Activated effector memory CD4-positive, alpha-beta T cell treated with anti-CD3 and anti-CD28 coated beads, Interleukin-2, amount 50 U/mL, for 16 hours (primary cell): ENCODE measurements at regions not wholly inside any gene's neighbourhood (a gene's known extent, or its start where the extent isn't known, plus 50 kb on each side); places are given as distances from the start of the nearest gene placed in this dataset.
"Not testable (repeated sequence)": the region's sequence is repeated elsewhere in the genome, so short reads cannot be mapped to it uniquely, and the experiment has no call there.

ENCODE experiments used
- DNase-seq: peaks from one replicate; pipeline ENCODE4 v3.0.0-alpha.2; 2020

DNA sequence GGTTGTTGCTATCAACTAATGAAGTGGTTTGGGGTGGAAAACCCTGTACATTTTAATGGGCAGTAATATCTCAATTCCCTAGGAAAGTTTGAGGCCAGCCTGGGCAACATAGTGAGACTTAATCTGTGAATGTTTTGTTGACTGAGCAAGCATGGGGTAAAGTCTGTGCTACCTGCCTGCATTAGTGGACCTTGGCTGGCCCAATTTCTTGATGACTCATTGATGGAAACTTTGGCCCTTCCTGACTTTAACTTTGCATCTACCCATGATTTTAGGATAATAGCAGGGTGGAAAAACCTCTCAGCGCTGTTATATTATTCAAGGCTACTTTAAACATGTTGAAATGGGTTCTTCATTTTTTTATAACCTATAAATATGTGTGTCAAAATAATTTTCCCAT is 389.4 kb upstream of the RORB start:
- no peak for DNase-seq

GRCh38 chr9:74115976-74116375 is 381.2 kb upstream of the RORB start:
- no peak for DNase-seq

- DNase-seq: no peak
Measured at GRCh38 chr9:74117151-74117550, 380.0 kb upstream of the RORB start.

DNA sequence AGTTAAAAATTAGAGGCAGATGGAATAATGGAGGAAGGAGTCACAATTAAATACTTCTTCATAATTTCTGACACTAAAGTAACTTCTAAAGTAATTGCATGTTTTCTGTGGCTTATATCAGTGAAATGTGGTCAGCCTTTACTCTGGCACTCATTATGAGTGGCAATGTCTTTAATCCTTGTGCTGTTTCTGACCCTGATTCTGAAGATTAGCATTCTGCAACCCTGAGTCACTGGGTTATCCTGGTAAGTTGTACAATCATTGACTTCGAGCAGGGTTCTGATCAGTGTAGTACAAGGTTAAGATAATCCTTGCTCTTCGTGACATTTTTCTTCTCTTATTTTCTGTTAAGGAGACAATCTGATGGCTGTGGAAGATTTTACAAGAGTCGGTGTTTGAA is 379.4 kb upstream of the RORB start:
- DNase-seq: no peak

DNA sequence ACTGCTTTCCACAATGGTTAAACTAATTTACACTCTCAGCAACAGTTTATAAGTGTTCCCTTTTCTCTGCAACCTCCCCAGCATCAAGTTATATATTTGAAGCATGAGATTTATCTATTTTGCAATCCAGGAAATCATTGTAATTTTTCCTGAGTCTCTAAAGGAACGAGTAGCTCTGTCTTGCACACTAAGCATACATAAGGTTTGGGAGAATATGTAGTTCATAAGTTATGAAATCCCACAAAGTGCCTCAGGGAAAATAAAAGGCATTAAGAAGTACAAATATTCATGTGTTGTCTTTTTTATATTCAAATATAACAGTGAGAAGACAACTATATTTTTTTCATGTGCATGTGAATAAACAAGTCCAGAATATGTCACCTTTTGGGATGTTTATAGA is 377.1 kb upstream of the RORB start:
- no peak for DNase-seq

DNA sequence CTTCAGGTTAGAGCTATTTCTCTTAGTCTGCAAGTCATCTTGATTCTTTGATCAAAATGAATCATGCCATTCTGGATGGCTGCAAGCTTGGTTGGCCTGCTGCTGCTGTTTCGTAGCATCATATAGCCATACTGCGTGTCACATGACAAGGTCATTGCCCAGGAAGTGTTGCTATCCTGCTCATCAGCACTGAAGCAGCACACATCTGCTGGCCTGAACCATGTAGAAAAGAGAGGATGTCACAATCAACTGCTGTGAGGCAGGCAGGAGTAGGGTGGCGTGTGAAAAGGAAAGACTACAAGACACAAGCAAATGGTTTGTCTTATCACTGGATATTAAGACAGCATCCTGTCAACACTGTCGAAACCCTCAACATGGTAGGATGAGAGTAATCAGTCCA is 376.7 kb upstream of the RORB start:
- DNase-seq: no peak

- no peak for DNase-seq
Measured at GRCh38 chr9:74122216-74122615, 374.9 kb upstream of the RORB start.

DNA sequence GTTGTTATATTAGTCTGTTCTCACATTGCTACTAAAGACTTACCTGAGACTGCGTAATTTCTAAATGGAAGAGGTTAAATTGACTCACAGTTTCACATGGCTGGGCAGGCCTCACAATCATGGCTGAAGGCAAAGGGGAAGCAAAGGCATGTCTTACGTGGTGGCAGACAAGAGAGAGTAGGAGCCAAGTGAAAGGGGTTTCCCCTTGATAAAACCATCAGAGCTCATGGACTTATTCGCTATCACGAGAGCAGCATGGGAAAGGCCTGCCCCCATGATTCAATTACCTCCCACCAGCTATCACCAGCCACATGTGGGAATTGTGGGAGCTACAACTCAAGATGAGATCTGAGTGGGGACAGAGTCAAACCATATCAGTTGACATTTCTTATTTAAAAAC is 374.5 kb upstream of the RORB start:
- DNase-seq: peak; percentile 47

- DNase-seq: no peak
Measured at GRCh38 chr9:74125941-74126340, 371.2 kb upstream of the RORB start.

GRCh38 chr9:74132986-74133385 is 364.1 kb upstream of the RORB start:
- peak; percentile 33 for DNase-seq

- no peak for DNase-seq
Measured at GRCh38 chr9:74133921-74134320, 363.2 kb upstream of the RORB start.

GRCh38 chr9:74138182-74138581 is 359.0 kb upstream of the RORB start:
- no peak for DNase-seq

- DNase-seq: no peak
Measured at GRCh38 chr9:74140141-74140540, 357.0 kb upstream of the RORB start.

GRCh38 chr9:74147906-74148305 is 349.2 kb upstream of the RORB start:
- DNase-seq: no peak

DNA sequence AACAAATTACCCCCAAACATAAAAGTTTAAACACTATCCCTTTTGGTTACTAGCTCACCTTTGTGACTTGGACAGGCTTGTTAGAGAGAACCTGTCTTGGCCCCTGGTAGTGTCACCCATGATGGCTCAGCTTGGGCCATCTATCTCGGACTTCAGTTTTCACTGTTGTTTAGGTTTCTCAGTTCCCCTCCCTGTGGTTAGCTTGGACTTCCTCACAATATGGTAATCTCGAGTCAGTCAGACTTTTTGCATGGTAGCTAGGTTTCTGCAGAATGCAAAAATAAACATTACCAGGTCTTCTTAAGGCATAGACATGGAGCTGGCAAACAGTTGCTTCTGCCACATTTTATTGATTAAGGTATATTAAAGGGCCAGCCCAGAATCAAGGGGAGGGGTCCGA is 324.3 kb upstream of the RORB start:
- DNase-seq: no peak

DNA sequence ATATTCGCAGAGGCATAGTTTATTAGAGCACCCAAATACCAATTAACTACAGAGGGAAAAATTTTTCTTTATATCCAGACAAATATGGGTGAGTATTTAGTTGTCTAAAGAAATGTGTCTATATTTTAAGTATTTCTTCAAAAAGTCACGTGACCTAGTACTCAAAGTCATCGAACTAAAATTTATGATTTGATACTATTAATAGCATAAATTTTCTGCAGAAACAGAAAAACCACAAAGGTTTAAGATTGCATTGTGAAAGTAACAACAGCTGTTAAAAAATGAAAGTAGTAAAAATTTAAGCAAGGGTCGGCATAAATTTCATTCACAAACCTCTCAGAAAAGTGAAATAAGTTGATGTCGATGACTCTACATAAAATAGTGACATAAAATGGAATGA is 323.9 kb upstream of the RORB start:
- DNase-seq: no peak

GRCh38 chr9:74197771-74198170 is 299.4 kb upstream of the RORB start:
- DNase-seq: not testable (repeated sequence)

DNA sequence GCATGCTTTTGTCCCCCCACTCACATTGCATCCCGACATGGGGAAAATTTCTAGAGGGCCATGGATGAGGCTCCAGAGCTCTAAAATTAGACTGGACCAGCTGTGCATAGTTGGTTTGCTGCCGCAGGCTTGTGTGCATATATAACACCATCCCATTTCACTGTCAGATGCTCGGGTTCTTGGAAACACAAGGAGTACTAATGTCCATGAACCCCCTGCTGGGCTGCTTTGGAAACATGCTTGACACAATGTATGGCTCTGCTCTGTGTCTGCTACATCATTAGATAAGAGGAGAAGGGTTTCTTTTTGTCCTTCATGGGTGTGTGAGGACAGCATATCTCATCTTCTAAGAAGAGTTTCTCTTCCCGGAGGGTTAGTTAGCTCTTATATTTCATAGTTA is 292.1 kb upstream of the RORB start:
- no peak for DNase-seq

- DNase-seq: no peak
Measured at GRCh38 chr9:74218385-74219063, 278.6 kb upstream of the RORB start.

DNA sequence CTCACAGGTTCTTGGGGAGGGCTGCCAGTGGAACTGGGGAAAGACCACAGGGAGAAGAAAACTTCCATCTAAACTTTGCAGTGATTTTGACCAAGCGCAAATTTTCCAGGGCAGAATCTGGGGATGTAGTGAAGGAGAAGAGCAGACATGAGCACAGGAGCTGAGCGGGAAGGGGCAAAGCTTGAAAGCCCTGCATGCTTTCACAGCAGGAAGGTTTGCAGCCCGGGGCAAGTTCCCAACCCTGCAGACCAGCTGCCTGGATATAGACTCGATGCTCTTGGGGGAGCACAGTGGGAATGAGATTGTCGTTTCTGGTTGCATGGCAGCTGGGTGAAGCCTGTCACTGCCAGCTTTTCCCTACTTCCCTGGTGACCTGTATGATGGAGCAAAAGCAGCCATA is 276.8 kb upstream of the RORB start:
- no peak for DNase-seq

DNA sequence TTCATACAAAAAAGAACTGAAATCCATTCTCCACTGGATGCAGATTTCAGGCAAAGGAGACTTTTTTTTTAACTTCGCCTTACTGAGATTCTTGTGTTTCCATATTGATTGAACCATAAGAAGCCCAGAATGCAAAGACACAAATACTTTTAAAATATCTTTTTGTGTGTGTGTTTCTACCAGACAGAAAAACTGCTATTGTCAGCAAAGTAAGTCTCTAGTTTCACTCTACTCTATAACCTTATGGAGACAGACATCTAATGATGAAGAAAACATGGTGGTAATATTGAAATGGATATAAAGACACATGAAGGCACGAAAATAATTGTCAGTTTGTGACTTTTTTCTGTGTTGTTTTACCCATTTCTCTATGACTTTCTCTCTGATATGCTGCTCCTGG is 260.3 kb upstream of the RORB start:
- no peak for DNase-seq

DNA sequence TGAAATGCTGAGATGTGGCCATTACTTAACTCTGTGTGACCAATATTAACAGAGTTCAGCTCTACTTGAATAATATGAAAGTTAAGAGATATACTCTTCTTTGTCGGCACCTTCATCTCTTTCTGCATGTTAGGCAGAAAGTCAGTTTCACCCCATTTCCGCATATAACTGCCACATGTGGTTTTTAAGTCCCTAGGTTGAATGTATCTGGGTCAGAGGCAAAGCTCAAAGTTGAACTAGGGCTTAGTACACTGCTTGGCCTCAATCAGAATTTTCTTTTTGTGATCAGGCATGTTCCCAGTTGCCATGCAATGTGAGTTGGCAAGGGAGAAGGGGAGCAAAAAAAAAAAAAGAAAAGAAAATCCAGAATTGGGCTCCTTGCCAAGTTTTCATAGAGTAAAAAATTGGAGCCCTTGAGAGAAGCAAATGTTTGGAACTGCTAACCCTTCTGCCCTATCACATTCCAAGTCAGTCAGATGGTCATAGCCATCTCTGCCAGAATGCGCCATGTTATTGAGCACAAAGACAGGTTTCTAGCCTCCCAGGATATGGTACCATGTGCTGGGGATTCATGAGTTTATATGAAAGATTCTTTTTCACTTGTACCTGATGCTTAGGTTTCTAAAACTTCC is 251.2 kb upstream of the RORB start:
- no peak for DNase-seq

DNA sequence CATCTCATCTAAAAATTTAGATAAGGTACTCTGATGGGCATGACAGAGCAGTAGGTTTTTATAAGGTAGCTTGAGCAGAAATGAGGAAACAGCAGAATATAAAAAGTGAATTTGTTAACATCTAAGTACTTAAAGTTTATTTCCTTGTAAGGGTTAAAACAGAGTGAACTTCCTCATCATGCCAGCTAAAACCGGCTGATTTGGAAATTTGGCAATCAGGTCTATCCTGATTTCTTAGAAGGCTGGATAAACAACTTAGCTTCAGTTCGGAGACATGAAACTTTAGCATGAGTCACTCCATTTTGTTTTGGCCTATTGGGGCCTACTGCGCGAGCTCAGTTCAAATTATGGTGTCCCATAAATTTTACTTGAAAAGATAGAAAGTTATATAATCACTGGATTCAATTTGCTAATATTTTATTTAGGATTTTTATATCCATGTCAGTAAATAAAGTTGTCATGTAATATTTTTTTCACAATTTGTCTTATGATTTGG is 241.6 kb upstream of the RORB start:
- no peak for DNase-seq

- no peak for DNase-seq
Measured at GRCh38 chr9:74275872-74276508, 221.1 kb upstream of the RORB start.
